C4-2B (cell line): ENCODE measurements at regions not wholly inside any gene's neighbourhood (a gene's known extent, or its start where the extent isn't known, plus 50 kb on each side); places are given as distances from the start of the nearest gene placed in this dataset.

Source experiments
- CTCF ChIP-seq: fragments of 450-650 bp; conservative IDR thresholded peaks from 2 replicates; pipeline ENCODE4 v1.5.1; 2017; ENCODE audit warnings: mild to moderate bottlenecking
- ZFX ChIP-seq: fragments of 450-650 bp; IDR thresholded peaks from 2 replicates; pipeline ENCODE4 v1.6.1; 2017

GRCh38 chr14:84006643-84007155 is 1523.2 kb upstream of the FLRT2 start:
- TF ChIP-seq CTCF (no peak), ZFX (no peak)
